ENCODE measurements at regions not wholly inside any gene's neighbourhood (a gene's known extent, or its start where the extent isn't known, plus 50 kb on each side); places are given as distances from the start of the nearest gene placed in this dataset.

- FAIRE-seq (no peak), ATAC-seq (no peak), DNase-seq (ENCODE audit: extremely low read depth in 1 of 4, low spot score in 3 of 4) (no peak)
- no peaks in the 10 kb centered on the region for H3K9me1 ChIP-seq (ENCODE audit: control insufficient read depth, insufficient read depth, low read length)
- no TSS peak for BruUV-seq (replicated peaks)
- no peak overlapping the region for H2AFZ ChIP-seq (ENCODE audit: low read depth, low read length)
- no peaks in the 10 kb centered on the region for H3K79me2 ChIP-seq (ENCODE audit: control insufficient read depth, insufficient read depth, low read length)
- H3K27ac ChIP-seq (ENCODE audit: extremely low read depth, low read depth, low read length) = no peak overlapping the region
- H3K27me3 ChIP-seq (ENCODE audit: control insufficient read depth in 2 of 2, insufficient read depth in 2 of 2, low read length in 2 of 2) = no peaks in the 10 kb centered on the region
- no peaks in the 10 kb centered on the region for H3K4me1 ChIP-seq (replicated peaks in 1 of 2; ENCODE audit: control insufficient read depth in 2 of 2, insufficient read depth in 2 of 2, low read length in 2 of 2)
- ChIA-PET POLR2A (no interaction called here), CTCF (ENCODE audit: low intra/inter-chr PET ratio) (no interaction called here)
- H4K20me1 ChIP-seq (replicated peaks; ENCODE audit: control insufficient read depth, insufficient read depth, low read length) = no peaks in the 10 kb centered on the region
- no peak overlapping the region for H3K4me3 ChIP-seq
- no peaks in the 10 kb centered on the region for H3K9me3 ChIP-seq (replicated peaks; ENCODE audit: control insufficient read depth, insufficient read depth, low read depth, low read length)
- no peak overlapping the region for H3K4me2 ChIP-seq (ENCODE audit: insufficient read depth, low read length)
- no peak overlapping the region for H3K9ac ChIP-seq (ENCODE audit: insufficient read depth in 1 of 2, low read depth in 2 of 2, low read length in 2 of 2)
- WGBS (ENCODE audit: insufficient coverage, low coverage, missing lambda C conversion rate) = 0% methylated on average over 2 of the region's 2 CpGs
- in situ Hi-C loops (cut with MboI) = no loop called here
- H3K36me3 ChIP-seq (ENCODE audit: control insufficient read depth, insufficient read depth, low read length) = no peaks in the 10 kb centered on the region
- intact Hi-C loops (cut with micrococcal nuclease) = no loop called here
- TF ChIP-seq ATF1 (CRISPR knock-in tag; IDR thresholded peaks at IDR 0.05) (no peak), ATF1 (tag; IDR thresholded peaks at IDR 0.05) (no peak), PHF20 (IDR thresholded peaks at IDR 0.05; ENCODE audit: partially characterized antibody) (no peak), USF1 (CRISPR knock-in tag; IDR thresholded peaks at IDR 0.05) (no peak), ZNF121 (CRISPR knock-in tag; conservative IDR thresholded peaks at IDR 0.05) (no peak), RCOR1 (IDR thresholded peaks at IDR 0.05; ENCODE audit: borderline replicate concordance in 1 of 2, low read depth in 2 of 2, low read length in 2 of 2) (no peak), SRSF7 (optimal IDR thresholded peaks at IDR 0.05; ENCODE audit: low read depth, low read length) (no peak), ZKSCAN1 (IDR thresholded peaks at IDR 0.05; ENCODE audit: low read depth, low read length) (no peak), STAT5A (IDR thresholded peaks at IDR 0.05; ENCODE audit: borderline replicate concordance, low read length) (no peak), REST (IDR thresholded peaks at IDR 0.05; ENCODE audit: borderline replicate concordance) (no peak), REST (CRISPR knock-in tag; IDR thresholded peaks at IDR 0.05; ENCODE audit: low read depth) (no peak), BRD9 (IDR thresholded peaks at IDR 0.05; ENCODE audit: low read depth, partially characterized antibody) (no peak), THAP7 (CRISPR knock-in tag; IDR thresholded peaks at IDR 0.05) (no peak), FOXP4 (CRISPR knock-in tag; IDR thresholded peaks at IDR 0.05; ENCODE audit: borderline replicate concordance) (no peak)
Observed at GRCh38 chr9:80144406-80144805, 572.6 kb downstream of the TLE4 start.
